ENCODE measurements at regions not wholly inside any gene's neighbourhood (a gene's known extent, or its start where the extent isn't known, plus 50 kb on each side); places are given as distances from the start of the nearest gene placed in this dataset.
A peak's percentile ranks its signal among the peaks of the same experiment; 100 is the strongest.

DNA sequence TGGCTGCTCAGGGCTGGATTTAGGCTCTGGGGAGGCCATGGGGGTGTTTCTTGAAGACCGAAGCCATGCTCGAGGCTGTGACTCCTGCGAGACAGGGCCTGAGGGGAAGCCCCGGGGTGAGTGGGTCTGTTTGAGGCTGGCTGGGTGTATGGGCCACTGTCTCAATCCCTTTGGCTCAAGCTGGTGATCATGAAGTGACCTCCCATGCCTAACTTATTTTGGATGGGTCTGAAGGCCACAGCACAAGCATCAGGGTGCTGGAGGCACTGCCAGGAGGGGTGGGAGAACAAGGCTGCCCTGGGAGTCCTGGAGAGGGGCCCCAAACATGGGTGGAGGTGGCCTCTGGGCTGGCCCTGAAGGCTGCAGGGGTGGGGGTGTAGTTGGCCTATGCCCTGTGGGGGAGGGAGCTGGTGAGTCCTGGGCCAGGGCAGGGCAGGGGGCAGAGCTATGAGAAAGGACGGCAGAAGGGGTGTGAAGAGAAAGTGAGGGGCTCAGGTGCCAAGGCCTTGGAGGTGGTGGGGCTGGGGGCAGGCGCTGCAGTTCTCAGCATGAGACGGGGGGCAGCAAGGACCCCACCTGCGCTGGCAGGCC, 100.9 kb downstream of the KIF26A start:
- Mint-ChIP-seq H3K9me3 (peaks cover 11 to 14% (median 14%) of the 10 kb centered on the region in 3 donors), H3K27me3 (peaks cover 14 to 17% of the 10 kb centered on the region in 2 donors), H3K4me1 (no peaks in the 10 kb centered on the region), H3K27ac (no peak overlapping the region), H3K36me3 (no peaks in the 10 kb centered on the region), H3K4me3 (no peak overlapping the region)
- DNase-seq (no peak), ATAC-seq (replicated peaks in 1 of 4) (no peak)
- Histone ChIP-seq H3K36me3 (ENCODE audit: control insufficient read depth in 2 of 2, extremely low read depth in 1 of 2, insufficient read depth in 1 of 2, low read length in 1 of 2) (no peaks in the 10 kb centered on the region), H3K27ac (ENCODE audit: low read length) (no peak overlapping the region), H3K27me3 (replicated peaks in 1 of 2; ENCODE audit: control insufficient read depth in 2 of 2, extremely low read depth in 1 of 2, insufficient read depth in 2 of 2, low read length in 1 of 2) (peaks cover 0 to 43% of the 10 kb centered on the region in 2 experiments), H3K4me1 (ENCODE audit: control insufficient read depth in 1 of 2, extremely low read depth in 1 of 2, insufficient read depth in 2 of 2, low read length in 2 of 2) (no peaks in the 10 kb centered on the region), H3K9me3 (no peaks in the 10 kb centered on the region), H3K4me3 (ENCODE audit: control insufficient read depth in 1 of 2, extremely low read depth in 1 of 2, low read length in 1 of 2) (no peak overlapping the region)
- ChIA-PET POLR2A (no interaction called here), CTCF (no interaction called here)
- WGBS (ENCODE audit: insufficient coverage): 61% methylated on average over 6 of the region's 8 CpGs

DNA sequence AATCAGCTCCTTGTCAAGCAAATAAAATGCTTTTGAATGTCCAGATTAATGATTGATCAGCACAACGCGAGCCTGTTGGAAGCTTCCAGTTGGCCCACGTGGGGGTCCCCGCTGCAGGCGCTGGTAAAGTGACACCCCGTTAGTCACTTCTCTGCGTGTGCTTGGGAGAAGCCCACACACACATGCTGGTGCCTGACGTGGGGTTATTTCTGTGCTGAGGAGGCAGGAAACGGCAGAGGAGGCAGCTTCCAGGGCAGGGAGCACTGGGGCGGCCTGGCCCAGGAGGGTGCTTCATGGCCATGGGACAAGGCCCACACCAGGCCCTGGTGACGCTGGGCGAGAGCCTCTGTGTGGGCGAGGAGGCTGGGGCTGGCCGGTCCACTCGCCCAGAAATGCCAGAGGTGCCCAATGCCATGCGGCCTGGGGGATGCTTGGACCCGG, 101.5 kb downstream of the KIF26A start:
- H3K4me1 Mint-ChIP-seq: no peaks in the 10 kb centered on the region
- DNase-seq (peak in 1 of 35 experiments; percentile 21), ATAC-seq (replicated peaks in 1 of 4) (no peak)

DNA sequence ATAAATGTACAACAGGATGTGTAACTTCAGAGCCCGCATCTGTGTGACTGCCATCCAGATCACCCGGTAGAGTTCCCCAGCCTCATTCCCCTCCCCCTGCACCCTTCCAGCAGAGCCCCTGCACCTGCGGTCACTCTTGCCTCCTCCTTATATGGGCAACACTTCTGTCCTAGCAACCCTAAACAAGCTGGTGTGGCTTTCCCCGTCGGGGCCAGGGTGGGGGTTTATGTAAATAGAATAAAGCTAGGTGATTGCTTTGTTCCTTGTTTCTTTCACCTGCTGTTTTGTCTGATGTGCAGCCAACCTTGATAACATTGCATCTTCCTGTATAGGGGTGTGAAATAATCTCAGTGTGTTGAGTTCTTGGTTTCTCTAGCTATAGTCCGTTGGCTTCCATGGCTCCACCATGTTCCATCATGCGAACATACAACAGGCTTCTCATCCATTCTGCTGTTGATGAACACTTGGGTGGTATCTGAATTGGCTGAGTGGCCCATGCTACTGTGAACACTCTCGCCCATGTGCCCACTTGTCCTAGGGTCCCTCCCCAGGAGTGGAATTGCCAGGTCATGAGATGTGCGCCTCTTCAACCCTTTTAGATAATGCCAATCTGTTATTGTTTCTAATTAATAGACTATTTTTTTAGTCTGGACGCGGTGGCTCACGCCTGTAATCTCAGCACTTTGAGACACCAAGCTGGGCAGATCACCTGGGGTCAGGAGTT, 102.2 kb downstream of the KIF26A start:
- CTCF ChIA-PET: no interaction called here
- Mint-ChIP-seq H3K27ac (no peak overlapping the region), H3K27me3 (peaks cover 14 to 17% of the 10 kb centered on the region in 2 donors), H3K36me3 (no peaks in the 10 kb centered on the region), H3K4me1 (no peaks in the 10 kb centered on the region), H3K4me3 (no peak overlapping the region), H3K9me3 (peaks cover 9 to 17% (median 11%) of the 10 kb centered on the region in 3 donors)
- no peaks in the 10 kb centered on the region for H3K9me3 ChIP-seq
- no peak for ATAC-seq (replicated peaks in 1 of 4)
- peak in 1 of 35 experiments; percentile 23 for DNase-seq
- POLR2A ChIA-PET: no interaction called here
- H3K27me3 ChIP-seq (replicated peaks in 1 of 2; ENCODE audit: control insufficient read depth in 2 of 2, extremely low read depth in 1 of 2, insufficient read depth in 2 of 2, low read length in 1 of 2): peaks cover 0 to 55% of the 10 kb centered on the region in 2 experiments
- H3K4me1 ChIP-seq (ENCODE audit: control insufficient read depth in 1 of 2, extremely low read depth in 1 of 2, insufficient read depth in 2 of 2, low read length in 2 of 2): no peaks in the 10 kb centered on the region
- no peak overlapping the region for H3K27ac ChIP-seq (ENCODE audit: low read length)
- WGBS (ENCODE audit: insufficient coverage): 80% methylated on average over 2 of the region's 12 CpGs
- H3K4me3 ChIP-seq (ENCODE audit: control insufficient read depth in 1 of 2, extremely low read depth in 1 of 2, low read length in 1 of 2): no peak overlapping the region
- no peaks in the 10 kb centered on the region for H3K36me3 ChIP-seq (ENCODE audit: control insufficient read depth in 2 of 2, extremely low read depth in 1 of 2, insufficient read depth in 1 of 2, low read length in 1 of 2)

More for the DNA sequence above, 101.5 kb downstream of the KIF26A start:
- WGBS (ENCODE audit: insufficient coverage): 81% methylated on average over 16 of the region's 17 CpGs
- H3K4me1 ChIP-seq (ENCODE audit: control insufficient read depth in 1 of 2, extremely low read depth in 1 of 2, insufficient read depth in 2 of 2, low read length in 2 of 2): no peaks in the 10 kb centered on the region
- ChIA-PET POLR2A (no interaction called here), CTCF (no interaction called here)
- no peaks in the 10 kb centered on the region for H3K36me3 ChIP-seq (ENCODE audit: control insufficient read depth in 2 of 2, extremely low read depth in 1 of 2, insufficient read depth in 1 of 2, low read length in 1 of 2)
- H3K9me3 ChIP-seq: no peaks in the 10 kb centered on the region
- H3K9me3 Mint-ChIP-seq: peaks cover 11 to 14% (median 14%) of the 10 kb centered on the region in 3 donors
- H3K36me3 Mint-ChIP-seq: no peaks in the 10 kb centered on the region
- H3K27ac ChIP-seq (ENCODE audit: low read length): no peak overlapping the region
- H3K27ac Mint-ChIP-seq: no peak overlapping the region
- peaks cover 14 to 17% of the 10 kb centered on the region in 2 donors for H3K27me3 Mint-ChIP-seq
- no peak overlapping the region for H3K4me3 Mint-ChIP-seq
- peaks cover 0 to 48% of the 10 kb centered on the region in 2 experiments for H3K27me3 ChIP-seq (replicated peaks in 1 of 2; ENCODE audit: control insufficient read depth in 2 of 2, extremely low read depth in 1 of 2, insufficient read depth in 2 of 2, low read length in 1 of 2)
- H3K4me3 ChIP-seq (ENCODE audit: control insufficient read depth in 1 of 2, extremely low read depth in 1 of 2, low read length in 1 of 2): no peak overlapping the region

DNA sequence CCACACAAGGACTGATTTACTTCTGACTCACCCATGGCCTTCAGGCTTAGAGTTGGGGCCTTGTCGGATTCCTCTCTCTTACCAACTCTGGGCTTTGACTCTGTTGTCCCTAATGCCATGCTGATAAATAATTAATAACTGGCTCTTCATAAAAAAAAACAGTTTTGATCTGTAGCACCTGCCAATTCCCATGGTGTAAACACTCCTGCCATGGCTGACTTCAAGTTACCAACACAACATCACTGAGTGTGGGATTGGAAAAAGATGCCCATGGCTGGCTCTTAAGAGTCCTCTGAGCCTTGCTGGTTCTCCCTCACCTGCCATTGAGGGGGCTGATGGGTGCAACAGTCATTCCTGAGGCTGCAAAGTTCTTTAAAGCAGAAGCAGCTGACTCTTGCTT, 104.8 kb downstream of the KIF26A start:
- Histone ChIP-seq H3K4me3 (ENCODE audit: control insufficient read depth in 1 of 2, extremely low read depth in 1 of 2, low read length in 1 of 2) (no peak overlapping the region), H3K27me3 (replicated peaks in 1 of 2; ENCODE audit: control insufficient read depth in 2 of 2, extremely low read depth in 1 of 2, insufficient read depth in 2 of 2, low read length in 1 of 2) (peaks cover 0 to 49% of the 10 kb centered on the region in 2 experiments), H3K9me3 (no peaks in the 10 kb centered on the region), H3K4me1 (ENCODE audit: control insufficient read depth in 1 of 2, extremely low read depth in 1 of 2, insufficient read depth in 2 of 2, low read length in 2 of 2) (no peaks in the 10 kb centered on the region), H3K36me3 (ENCODE audit: control insufficient read depth in 2 of 2, extremely low read depth in 1 of 2, insufficient read depth in 1 of 2, low read length in 1 of 2) (no peaks in the 10 kb centered on the region), H3K27ac (ENCODE audit: low read length) (no peak overlapping the region)
- Mint-ChIP-seq H3K4me1 (no peaks in the 10 kb centered on the region), H3K4me3 (no peak overlapping the region), H3K27ac (no peak overlapping the region), H3K27me3 (peaks cover 8 to 13% of the 10 kb centered on the region in 2 donors), H3K9me3 (peaks cover 0 to 5% (median 0%) of the 10 kb centered on the region in 3 donors), H3K36me3 (no peaks in the 10 kb centered on the region)
- DNase-seq (no peak), ATAC-seq (replicated peaks in 1 of 4) (no peak)
- POLR2A ChIA-PET: no interaction called here
- CTCF ChIA-PET: no interaction called here
- WGBS (ENCODE audit: insufficient coverage): 40% methylated on average over 1 of the region's 1 CpG

DNA sequence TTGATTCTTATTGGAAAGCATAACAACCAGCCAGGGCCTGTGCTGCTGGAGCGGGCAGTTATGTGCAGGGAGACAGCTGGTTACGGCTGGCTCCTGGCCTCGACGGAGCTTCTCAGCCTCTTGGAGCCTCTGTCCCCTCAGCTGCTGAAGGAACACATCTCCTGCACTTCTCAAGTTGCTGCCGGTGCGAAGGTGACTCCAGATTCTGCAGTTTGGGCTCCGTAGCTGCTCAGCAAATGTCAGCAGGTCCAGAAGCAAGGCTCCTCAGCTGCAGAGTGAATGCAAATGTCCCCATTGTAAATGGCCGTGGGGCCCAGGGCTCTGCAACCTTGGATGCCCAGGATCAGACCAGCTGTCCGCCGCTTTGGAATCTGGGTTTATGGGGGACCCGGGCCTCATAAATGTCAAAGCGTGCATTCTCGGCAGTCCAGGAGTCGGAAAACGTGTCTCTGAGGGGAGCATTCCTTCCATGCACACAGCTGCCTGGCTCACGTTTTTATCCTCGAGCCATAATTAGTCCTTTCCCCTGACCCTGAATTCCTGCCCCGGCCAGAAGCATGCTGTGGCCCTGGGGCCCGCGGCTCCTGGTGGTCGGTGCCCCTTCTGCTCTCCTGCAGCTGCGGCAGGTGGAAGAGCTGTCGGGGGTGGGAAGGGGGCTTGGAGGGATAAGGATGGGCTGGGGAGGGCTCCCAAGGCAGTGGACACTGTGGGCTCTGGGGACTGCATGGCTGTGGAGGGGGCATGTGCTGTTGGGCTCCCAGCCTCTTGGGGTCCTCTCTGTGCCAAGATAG, 106.0 kb downstream of the KIF26A start:
- Mint-ChIP-seq H3K27me3 (peaks cover 7% of the 10 kb centered on the region in 2 donors), H3K27ac (no peak overlapping the region), H3K4me3 (no peak overlapping the region), H3K9me3 (peaks cover 0 to 5% (median 0%) of the 10 kb centered on the region in 3 donors), H3K36me3 (no peaks in the 10 kb centered on the region), H3K4me1 (no peaks in the 10 kb centered on the region)
- ChIA-PET POLR2A (interaction anchor here in 1 of 2 donors (0.6 kb wide), 1 partner anchor 111 kb away, joined by 4 read pairs; no protein-coding TSS in a partner anchor), CTCF (no interaction called here)
- ATAC-seq (replicated peaks in 1 of 4) (no peak), DNase-seq (peak in 1 of 35 experiments; percentile 5)
- H3K36me3 ChIP-seq (ENCODE audit: control insufficient read depth in 2 of 2, extremely low read depth in 1 of 2, insufficient read depth in 1 of 2, low read length in 1 of 2): no peaks in the 10 kb centered on the region
- H3K9me3 ChIP-seq: no peaks in the 10 kb centered on the region
- peaks cover 0 to 38% of the 10 kb centered on the region in 2 experiments for H3K27me3 ChIP-seq (replicated peaks in 1 of 2; ENCODE audit: control insufficient read depth in 2 of 2, extremely low read depth in 1 of 2, insufficient read depth in 2 of 2, low read length in 1 of 2)
- WGBS (ENCODE audit: insufficient coverage): 86% methylated on average over 16 of the region's 23 CpGs
- no peak overlapping the region for H3K27ac ChIP-seq (ENCODE audit: low read length)
- H3K4me3 ChIP-seq (ENCODE audit: control insufficient read depth in 1 of 2, extremely low read depth in 1 of 2, low read length in 1 of 2): no peak overlapping the region
- H3K4me1 ChIP-seq (ENCODE audit: control insufficient read depth in 1 of 2, extremely low read depth in 1 of 2, insufficient read depth in 2 of 2, low read length in 2 of 2): no peaks in the 10 kb centered on the region

DNA sequence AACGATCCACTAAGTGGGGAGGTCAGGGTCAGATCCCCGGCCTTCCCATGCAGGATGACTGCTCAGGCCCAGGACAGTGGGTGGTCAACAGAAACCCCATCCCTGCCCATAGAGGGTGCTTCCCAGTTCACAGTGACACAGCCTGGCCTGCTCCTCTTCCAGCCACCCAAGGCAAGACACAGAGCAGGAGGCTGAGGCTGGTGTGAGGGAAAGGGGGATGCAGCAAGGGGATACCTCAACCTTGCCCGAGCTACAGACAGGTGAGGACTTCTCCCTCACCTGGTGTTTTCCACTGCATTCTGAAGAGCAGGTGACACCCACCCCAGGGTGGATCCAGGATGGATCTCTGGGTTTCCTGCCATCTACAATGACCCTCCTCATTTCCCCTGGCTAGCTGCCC, 106.7 kb downstream of the KIF26A start:
- WGBS (ENCODE audit: insufficient coverage): 84% methylated on average over 3 of the region's 3 CpGs
- Mint-ChIP-seq H3K9me3 (peaks cover 0 to 5% (median 0%) of the 10 kb centered on the region in 3 donors), H3K36me3 (no peaks in the 10 kb centered on the region), H3K4me1 (no peaks in the 10 kb centered on the region), H3K4me3 (no peak overlapping the region), H3K27ac (no peak overlapping the region), H3K27me3 (peaks cover 4 to 5% of the 10 kb centered on the region in 2 donors)
- Histone ChIP-seq H3K27ac (ENCODE audit: low read length) (no peak overlapping the region), H3K9me3 (no peaks in the 10 kb centered on the region), H3K4me3 (ENCODE audit: control insufficient read depth in 1 of 2, extremely low read depth in 1 of 2, low read length in 1 of 2) (no peak overlapping the region), H3K4me1 (ENCODE audit: control insufficient read depth in 1 of 2, extremely low read depth in 1 of 2, insufficient read depth in 2 of 2, low read length in 2 of 2) (no peaks in the 10 kb centered on the region), H3K27me3 (replicated peaks in 1 of 2; ENCODE audit: control insufficient read depth in 2 of 2, extremely low read depth in 1 of 2, insufficient read depth in 2 of 2, low read length in 1 of 2) (peaks cover 0 to 31% of the 10 kb centered on the region in 2 experiments), H3K36me3 (ENCODE audit: control insufficient read depth in 2 of 2, extremely low read depth in 1 of 2, insufficient read depth in 1 of 2, low read length in 1 of 2) (no peaks in the 10 kb centered on the region)
- ChIA-PET POLR2A (no interaction called here), CTCF (no interaction called here)
- ATAC-seq (replicated peaks in 1 of 4) (no peak), DNase-seq (peak in 2 of 35 experiments; percentile 7 to 10)
